Thoracic aorta (tissue), 2 donors: ENCODE measurements at regions not wholly inside any gene's neighbourhood (a gene's known extent, or its start where the extent isn't known, plus 50 kb on each side); places are given as distances from the start of the nearest gene placed in this dataset.

ENCODE experiments used
- ATAC-seq: fragments of 150-250 bp; one replicate; pipeline ENCODE4 v1.8.0; 2017; ENCODE audit warnings: low read depth; ENCODE audit not compliant: insufficient number of reproducible peaks, low FRiP score
- DNase-seq: peaks from one replicate; pipeline ENCODE4 v3.0.0-alpha.2; 2020; ENCODE audit warnings: low spot score
- H3K27ac ChIP-seq, 2 donors: fragments of 200-600 bp; sonication (generic); 1 replicate in 1 of 2; 2 replicates in 1 of 2; pipeline ENCODE4 v1.5.1; 2016; ENCODE audit warnings: mild to moderate bottlenecking in 2 of 2, moderate library complexity in 2 of 2
- H3K27me3 ChIP-seq: fragments of 200-600 bp; sonication (generic); replicated peaks from 2 replicates; pipeline ENCODE4 v1.6.0; 2016; ENCODE audit warnings: mild to moderate bottlenecking; ENCODE audit not compliant: insufficient read depth
- H3K36me3 ChIP-seq: fragments of 200-600 bp; sonication (generic); one replicate; pipeline ENCODE4 v1.5.1; 2016
- H3K4me1 ChIP-seq, 2 donors: fragments of 200-600 bp; sonication (generic); 1 replicate in 1 of 2; 2 replicates in 1 of 2; pipeline versions ENCODE4 v1.5.1 to v1.6.0; 2016; ENCODE audit warnings: low read depth in 2 of 2, mild to moderate bottlenecking in 1 of 2; ENCODE audit not compliant: control insufficient read depth in 1 of 2
- H3K4me3 ChIP-seq: fragments of 200-600 bp; sonication (generic); 2 replicates; pipeline ENCODE4 v1.5.1; 2016; ENCODE audit warnings: mild to moderate bottlenecking
- H3K9me3 ChIP-seq: fragments of 200-600 bp; sonication (generic); 2 replicates; pipeline ENCODE4 v1.5.1; 2016
- CTCF ChIP-seq: fragments of 200-600 bp; sonication (generic); IDR thresholded peaks from one replicate; pipeline ENCODE4 v1.5.1; 2019; ENCODE audit warnings: antibody characterized with exemption

GRCh38 chr10:125510998-125511397 is 172.0 kb downstream of the TEX36 start:
- no peaks in the 10 kb centered on the region for H3K4me1 ChIP-seq
- H3K36me3 ChIP-seq, result no peaks in the 10 kb centered on the region
- no peak overlapping the region for H3K4me3 ChIP-seq
- no peak for TF ChIP-seq CTCF
- no peaks in the 10 kb centered on the region for H3K9me3 ChIP-seq
- DNase-seq (no peak), ATAC-seq (no peak)
- no peak overlapping the region for H3K27ac ChIP-seq
- no peaks in the 10 kb centered on the region for H3K27me3 ChIP-seq

- no peak for DNase-seq
- no peak for TF ChIP-seq CTCF
- H3K4me1 ChIP-seq, result no peaks in the 10 kb centered on the region
- no peaks in the 10 kb centered on the region for H3K36me3 ChIP-seq
- H3K4me3 ChIP-seq, result no peak overlapping the region
- H3K9me3 ChIP-seq, result no peaks in the 10 kb centered on the region
- H3K27me3 ChIP-seq, result no peaks in the 10 kb centered on the region
- no peak for ATAC-seq
- H3K27ac ChIP-seq, result no peak overlapping the region
These were observed 177.3 kb downstream of the TEX36 start for GRCh38 chr10:125505648-125506047.

- DNase-seq, result no peak
- H3K4me3 ChIP-seq, result no peak overlapping the region
- H3K4me1 ChIP-seq, result no peaks in the 10 kb centered on the region
- H3K27ac ChIP-seq, result no peak overlapping the region
- no peaks in the 10 kb centered on the region for H3K9me3 ChIP-seq
- H3K36me3 ChIP-seq, result no peaks in the 10 kb centered on the region
- no peaks in the 10 kb centered on the region for H3K27me3 ChIP-seq
- no peak for TF ChIP-seq CTCF
- no peak for ATAC-seq
These were observed 180.7 kb downstream of the TEX36 start for GRCh38 chr10:125502276-125502675.

GRCh38 chr10:125495386-125495785 is 187.6 kb downstream of the TEX36 start:
- no peak overlapping the region for H3K27ac ChIP-seq
- DNase-seq (no peak), ATAC-seq (no peak)
- no peaks in the 10 kb centered on the region for H3K4me1 ChIP-seq
- no peaks in the 10 kb centered on the region for H3K36me3 ChIP-seq
- no peak for TF ChIP-seq CTCF
- no peaks in the 10 kb centered on the region for H3K9me3 ChIP-seq
- no peak overlapping the region for H3K4me3 ChIP-seq
- no peaks in the 10 kb centered on the region for H3K27me3 ChIP-seq

- TF ChIP-seq CTCF, result no peak
- no peaks in the 10 kb centered on the region for H3K27me3 ChIP-seq
- DNase-seq (no peak), ATAC-seq (no peak)
- no peak overlapping the region for H3K27ac ChIP-seq
- H3K9me3 ChIP-seq, result no peaks in the 10 kb centered on the region
- no peaks in the 10 kb centered on the region for H3K36me3 ChIP-seq
- no peak overlapping the region for H3K4me3 ChIP-seq
- H3K4me1 ChIP-seq, result no peaks in the 10 kb centered on the region
These were observed 188.2 kb downstream of the TEX36 start for GRCh38 chr10:125494651-125495239.
